ENCODE measurements at regions not wholly inside any gene's neighbourhood (a gene's known extent, or its start where the extent isn't known, plus 50 kb on each side); places are given as distances from the start of the nearest gene placed in this dataset.

DNA sequence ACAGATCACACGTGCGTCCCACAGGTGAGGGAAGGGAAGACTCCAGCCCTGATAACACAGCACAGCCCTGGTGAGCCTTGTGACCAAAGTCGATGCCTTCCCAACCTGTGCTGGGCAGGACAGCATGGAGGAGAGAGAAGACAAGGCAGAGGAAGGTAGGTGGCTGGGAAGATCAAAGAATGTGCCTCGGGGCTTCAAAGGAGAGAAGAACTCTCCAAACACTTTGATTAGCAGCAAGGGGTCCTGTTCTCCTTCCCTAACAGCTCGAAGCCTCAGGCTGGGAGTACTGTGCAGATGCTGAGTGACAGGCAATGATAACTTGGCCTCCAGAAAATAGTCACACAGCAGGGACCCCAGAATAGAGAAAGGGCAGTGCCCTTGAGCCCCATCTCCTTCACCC lies 288.5 kb downstream of the TCERG1L start:
- Histone ChIP-seq H3K9me1 (ENCODE audit: insufficient read depth, low read length) (no peaks in the 10 kb centered on the region), H3K9ac (ENCODE audit: low read depth, low read length) (no peak overlapping the region), H3K18ac (ENCODE audit: low read depth, low read length) (no peak overlapping the region), H2BK5ac (ENCODE audit: low read depth, low read length, poor library complexity, severe bottlenecking) (no peak overlapping the region), H4K20me1 (ENCODE audit: insufficient read depth, low read length) (no peaks in the 10 kb centered on the region), H2AK5ac (ENCODE audit: low read depth, low read length) (no peak overlapping the region), H4K5ac (ENCODE audit: low read depth, low read length) (no peak overlapping the region), H3K4me3 (ENCODE audit: insufficient read depth, low read depth, low read length) (no peak overlapping the region), H3K4ac (ENCODE audit: low read depth, low read length) (no peak overlapping the region), H4K8ac (ENCODE audit: low read depth in 2 of 2, low read length in 2 of 2) (no peak overlapping the region), H4K91ac (ENCODE audit: insufficient read depth, low read depth, low read length) (no peak overlapping the region), H3K9me3 (ENCODE audit: control insufficient read depth, insufficient read depth, low read length) (peaks cover 53% of the 10 kb centered on the region), H3K23ac (ENCODE audit: low read depth, low read length) (no peak overlapping the region), H3K79me1 (ENCODE audit: low read depth in 1 of 2, low read length in 2 of 2) (no peaks in the 10 kb centered on the region), H2AFZ (replicated peaks; ENCODE audit: low read length, poor library complexity) (no peak overlapping the region), H3K4me1 (ENCODE audit: control insufficient read depth, insufficient read depth, low read length) (no peaks in the 10 kb centered on the region), H2BK20ac (ENCODE audit: low read depth, low read length) (no peak overlapping the region), H3K14ac (replicated peaks; ENCODE audit: low read depth, low read length) (no peak overlapping the region), H3K36me3 (ENCODE audit: control insufficient read depth, insufficient read depth, low read length) (no peaks in the 10 kb centered on the region), H2BK120ac (ENCODE audit: low read depth, low read length) (no peak overlapping the region), H3K56ac (ENCODE audit: extremely low read depth, insufficient read depth, low read length) (no peak overlapping the region), H2AK9ac (replicated peaks; ENCODE audit: low read depth, low read length, poor library complexity) (no peak overlapping the region), H3K27ac (ENCODE audit: insufficient read depth, low read length) (no peak overlapping the region), H3K27me3 (ENCODE audit: control insufficient read depth, insufficient read depth, low read length) (no peaks in the 10 kb centered on the region), H2BK15ac (ENCODE audit: low read depth, low read length) (no peak overlapping the region), H3K4me2 (ENCODE audit: low read depth, low read length) (no peak overlapping the region)
- BruUV-seq (replicated peaks) = no TSS peak
- ChIA-PET POLR2A (ENCODE audit: unreplicated experiment) (no interaction called here), CTCF (no interaction called here)
- dilution Hi-C loops (cut with HindIII; ENCODE audit: low sequenced_read_pairs, unreplicated experiment) (no loop called here), in situ Hi-C loops (cut with MboI; ENCODE audit: low sequenced_read_pairs) (no loop called here), intact Hi-C loops (cut with micrococcal nuclease) (no loop called here)
- DNase-seq (no peak), ATAC-seq (ENCODE audit: low read depth) (no peak)
- WGBS, 2 experiments (ENCODE audit: extremely low coverage in 2 of 2, insufficient read length in 1 of 2) = no CpG with 5 or more reads among the region's 5 CpGs
- TF ChIP-seq, protein P1, sequence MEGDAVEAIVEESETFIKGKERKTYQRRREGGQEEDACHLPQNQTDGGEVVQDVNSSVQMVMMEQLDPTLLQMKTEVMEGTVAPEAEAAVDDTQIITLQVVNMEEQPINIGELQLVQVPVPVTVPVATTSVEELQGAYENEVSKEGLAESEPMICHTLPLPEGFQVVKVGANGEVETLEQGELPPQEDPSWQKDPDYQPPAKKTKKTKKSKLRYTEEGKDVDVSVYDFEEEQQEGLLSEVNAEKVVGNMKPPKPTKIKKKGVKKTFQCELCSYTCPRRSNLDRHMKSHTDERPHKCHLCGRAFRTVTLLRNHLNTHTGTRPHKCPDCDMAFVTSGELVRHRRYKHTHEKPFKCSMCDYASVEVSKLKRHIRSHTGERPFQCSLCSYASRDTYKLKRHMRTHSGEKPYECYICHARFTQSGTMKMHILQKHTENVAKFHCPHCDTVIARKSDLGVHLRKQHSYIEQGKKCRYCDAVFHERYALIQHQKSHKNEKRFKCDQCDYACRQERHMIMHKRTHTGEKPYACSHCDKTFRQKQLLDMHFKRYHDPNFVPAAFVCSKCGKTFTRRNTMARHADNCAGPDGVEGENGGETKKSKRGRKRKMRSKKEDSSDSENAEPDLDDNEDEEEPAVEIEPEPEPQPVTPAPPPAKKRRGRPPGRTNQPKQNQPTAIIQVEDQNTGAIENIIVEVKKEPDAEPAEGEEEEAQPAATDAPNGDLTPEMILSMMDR (conservative IDR thresholded peaks at IDR 0.05; ENCODE audit: low read depth, low read length) = no peak
- TF ChIP-seq POLR2A (IDR thresholded peaks at IDR 0.05; ENCODE audit: low read depth, low read length) (no peak), MXI1 (IDR thresholded peaks at IDR 0.05; ENCODE audit: borderline replicate concordance, low read depth, low read length) (no peak), FOS (IDR thresholded peaks at IDR 0.05; ENCODE audit: low read depth, low read length) (no peak), MAFK (IDR thresholded peaks at IDR 0.05; ENCODE audit: low read depth, low read length) (no peak), RFX5 (IDR thresholded peaks at IDR 0.05; ENCODE audit: low read depth, low read length) (no peak), CEBPB (IDR thresholded peaks at IDR 0.05; ENCODE audit: low read depth, low read length) (no peak), RCOR1 (IDR thresholded peaks at IDR 0.05; ENCODE audit: insufficient replicate concordance, low read length) (no peak), NFE2L2 (IDR thresholded peaks at IDR 0.05; ENCODE audit: low read depth, low read length) (no peak), MAZ (IDR thresholded peaks at IDR 0.05; ENCODE audit: borderline replicate concordance, low read depth, low read length) (no peak)
- TF ChIP-seq, protein P2, sequence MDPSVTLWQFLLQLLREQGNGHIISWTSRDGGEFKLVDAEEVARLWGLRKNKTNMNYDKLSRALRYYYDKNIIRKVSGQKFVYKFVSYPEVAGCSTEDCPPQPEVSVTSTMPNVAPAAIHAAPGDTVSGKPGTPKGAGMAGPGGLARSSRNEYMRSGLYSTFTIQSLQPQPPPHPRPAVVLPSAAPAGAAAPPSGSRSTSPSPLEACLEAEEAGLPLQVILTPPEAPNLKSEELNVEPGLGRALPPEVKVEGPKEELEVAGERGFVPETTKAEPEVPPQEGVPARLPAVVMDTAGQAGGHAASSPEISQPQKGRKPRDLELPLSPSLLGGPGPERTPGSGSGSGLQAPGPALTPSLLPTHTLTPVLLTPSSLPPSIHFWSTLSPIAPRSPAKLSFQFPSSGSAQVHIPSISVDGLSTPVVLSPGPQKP (IDR thresholded peaks at IDR 0.05; ENCODE audit: borderline replicate concordance, low read depth, low read length) = no peak
- TF ChIP-seq, protein P3, sequence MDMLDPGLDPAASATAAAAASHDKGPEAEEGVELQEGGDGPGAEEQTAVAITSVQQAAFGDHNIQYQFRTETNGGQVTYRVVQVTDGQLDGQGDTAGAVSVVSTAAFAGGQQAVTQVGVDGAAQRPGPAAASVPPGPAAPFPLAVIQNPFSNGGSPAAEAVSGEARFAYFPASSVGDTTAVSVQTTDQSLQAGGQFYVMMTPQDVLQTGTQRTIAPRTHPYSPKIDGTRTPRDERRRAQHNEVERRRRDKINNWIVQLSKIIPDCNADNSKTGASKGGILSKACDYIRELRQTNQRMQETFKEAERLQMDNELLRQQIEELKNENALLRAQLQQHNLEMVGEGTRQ (IDR thresholded peaks at IDR 0.05; ENCODE audit: low read depth, low read length) = no peak
